GM18870 (cell line): ENCODE measurements at regions not wholly inside any gene's neighbourhood (a gene's known extent, or its start where the extent isn't known, plus 50 kb on each side); places are given as distances from the start of the nearest gene placed in this dataset.

Source experiments
- ATAC-seq: cut with Tn5 transposase; IDR thresholded peaks from one replicate; pipeline ENCODE4 v1.9.1; 2021; ENCODE audit warnings: moderate library complexity; ENCODE audit not compliant: unreplicated experiment

DNA sequence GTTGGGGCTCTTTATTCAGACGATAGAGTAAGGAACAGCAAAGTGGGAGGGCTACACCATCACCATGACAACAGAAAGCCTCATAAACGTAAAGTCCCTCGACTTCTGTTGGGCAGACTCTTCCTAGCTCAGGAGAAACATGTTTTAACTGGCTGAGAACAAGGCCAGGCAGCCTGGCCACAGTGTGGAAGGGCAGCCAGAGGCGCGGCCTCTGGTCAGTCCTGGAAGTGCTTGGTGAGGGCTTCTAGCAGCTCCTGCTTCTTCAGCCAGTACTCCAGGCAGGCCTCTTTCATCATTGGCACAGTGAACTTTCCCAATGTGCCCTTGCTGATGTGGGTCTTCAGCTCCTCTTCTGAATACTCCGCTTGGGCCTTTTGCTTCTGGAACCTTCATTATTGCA, 690.9 kb downstream of the PCDH19 start:
- no peak for ATAC-seq

DNA sequence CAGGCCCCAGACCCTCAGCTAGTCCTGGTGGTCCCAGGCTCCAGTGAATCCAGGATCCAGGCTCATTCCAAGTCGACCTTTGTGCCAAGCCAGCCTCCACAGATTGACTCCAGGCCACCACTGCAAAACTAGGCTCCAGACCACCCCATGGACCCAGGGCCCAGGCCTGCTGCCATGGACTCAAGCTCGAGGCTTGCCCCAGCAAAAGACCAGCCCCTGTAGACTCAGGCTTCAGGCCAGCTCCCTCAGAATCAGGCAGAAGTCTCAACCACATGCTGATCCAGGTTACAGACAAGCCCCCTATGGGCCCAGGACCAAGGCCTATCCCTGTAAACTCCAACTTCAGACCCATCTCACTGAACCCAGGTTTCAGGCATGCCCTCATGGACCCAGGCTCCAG, 692.4 kb downstream of the PCDH19 start:
- no peak for ATAC-seq

DNA sequence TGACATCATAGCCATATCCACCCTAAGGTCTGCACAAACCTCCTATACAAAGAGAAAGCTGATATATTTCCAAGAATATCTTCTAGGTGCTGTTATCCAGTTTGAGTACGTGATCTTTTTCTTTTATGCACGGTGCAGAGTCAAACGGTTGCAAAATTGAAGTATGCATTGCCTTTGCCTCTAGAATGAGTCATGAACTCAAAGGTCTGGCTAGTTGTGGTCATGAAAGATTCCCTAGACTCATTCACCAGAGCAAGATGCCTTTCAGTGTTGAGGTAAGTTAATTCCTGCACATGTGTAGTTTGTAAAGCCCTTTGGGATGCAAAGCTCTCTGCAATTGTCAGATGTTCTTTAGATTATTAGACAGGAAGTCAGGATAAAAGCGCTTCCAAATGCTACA, 704.4 kb downstream of the PCDH19 start:
- ATAC-seq: no peak

DNA sequence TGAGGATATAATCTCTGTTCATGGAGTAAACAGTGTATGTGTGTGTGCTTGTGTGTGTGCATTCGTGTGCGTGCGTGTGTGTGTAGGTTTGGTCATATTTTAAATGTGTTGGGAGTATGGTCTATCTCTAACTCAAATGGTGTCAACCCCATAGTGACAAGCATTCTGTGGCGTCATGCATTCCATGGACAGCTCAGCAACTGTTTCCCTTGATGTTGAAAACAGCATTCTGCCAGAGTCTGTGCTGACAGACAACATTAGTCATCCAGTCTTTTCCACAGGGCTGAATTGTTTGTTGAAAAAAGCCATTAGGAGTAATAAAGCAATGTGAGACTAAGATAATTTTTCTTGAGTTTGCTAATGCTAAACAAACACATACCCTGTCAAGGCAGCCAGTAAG, 706.6 kb downstream of the PCDH19 start:
- no peak for ATAC-seq

DNA sequence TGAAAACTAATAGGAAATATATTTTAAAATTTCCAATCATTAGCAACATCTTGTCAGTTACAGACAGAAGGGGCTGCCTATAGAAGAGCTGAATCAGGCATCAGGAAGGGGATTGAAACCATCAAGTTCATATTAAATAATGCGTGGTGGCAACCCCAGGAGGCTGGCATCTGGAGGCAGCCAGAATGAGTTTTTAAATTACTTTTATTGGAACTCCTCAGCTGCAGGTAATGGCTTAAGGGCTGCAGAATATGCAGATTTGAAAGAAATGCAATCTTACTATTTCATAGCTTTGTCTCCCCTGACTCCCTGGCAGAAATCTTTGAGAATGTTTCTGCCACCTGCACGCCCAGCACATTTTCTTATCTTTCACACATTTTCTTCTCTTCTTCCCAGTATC, 711.6 kb downstream of the PCDH19 start:
- ATAC-seq: no peak

DNA sequence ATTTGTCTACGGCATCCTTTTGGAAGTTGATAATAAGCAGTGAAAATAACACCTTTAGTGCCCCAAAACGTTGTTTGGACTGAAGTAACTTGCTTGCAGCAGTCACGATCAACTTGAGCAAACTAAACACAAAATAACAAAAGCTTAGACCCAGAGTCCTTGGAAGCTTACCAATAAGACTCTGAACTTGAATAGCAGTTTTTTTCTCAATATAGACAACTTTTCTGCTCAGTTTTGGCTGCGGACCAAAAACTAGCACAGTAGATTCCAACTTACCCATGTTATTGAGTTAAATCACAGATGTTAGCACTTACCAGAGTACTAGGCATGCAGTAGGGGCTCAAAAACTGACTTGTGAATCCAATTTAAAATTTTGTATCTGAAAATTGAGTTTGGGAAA, 746.9 kb downstream of the PCDH19 start:
- no peak for ATAC-seq

DNA sequence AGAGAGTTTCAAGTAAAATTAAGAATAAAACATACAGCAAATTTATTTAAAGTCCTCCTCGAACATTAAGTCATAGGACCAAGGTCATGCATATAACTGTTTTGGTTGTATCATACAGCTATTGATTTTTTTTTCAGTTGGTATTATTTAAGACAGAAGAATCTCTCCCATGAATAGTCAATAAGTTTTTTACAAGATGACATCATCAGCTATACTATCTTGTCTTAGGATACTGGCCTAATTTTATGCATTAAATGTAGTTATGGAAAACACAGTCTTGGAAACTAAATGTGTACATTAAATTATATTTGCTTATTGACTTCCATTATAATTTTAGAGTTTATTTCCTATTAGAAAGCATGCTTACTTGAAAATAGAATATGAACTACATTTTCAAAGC, 755.9 kb downstream of the PCDH19 start:
- no peak for ATAC-seq

DNA sequence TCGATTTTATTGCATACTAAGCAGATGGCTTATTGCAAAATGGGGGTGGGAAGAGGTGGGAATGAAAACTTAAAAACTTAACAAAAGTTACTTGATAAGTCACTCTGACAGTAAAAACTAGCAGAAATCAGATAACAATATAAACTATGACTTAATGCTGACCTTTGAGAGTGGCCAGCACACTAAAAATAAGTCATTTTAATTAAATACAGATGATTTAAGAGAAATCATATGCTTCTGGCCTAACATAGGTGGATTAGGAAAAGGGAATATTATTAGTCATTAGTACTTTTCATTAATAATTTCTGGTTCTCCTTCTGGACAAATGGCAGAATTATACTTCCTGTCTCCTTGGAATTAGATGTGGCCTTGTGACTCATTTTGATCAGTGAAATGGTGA, 756.7 kb downstream of the PCDH19 start:
- no peak for ATAC-seq

DNA sequence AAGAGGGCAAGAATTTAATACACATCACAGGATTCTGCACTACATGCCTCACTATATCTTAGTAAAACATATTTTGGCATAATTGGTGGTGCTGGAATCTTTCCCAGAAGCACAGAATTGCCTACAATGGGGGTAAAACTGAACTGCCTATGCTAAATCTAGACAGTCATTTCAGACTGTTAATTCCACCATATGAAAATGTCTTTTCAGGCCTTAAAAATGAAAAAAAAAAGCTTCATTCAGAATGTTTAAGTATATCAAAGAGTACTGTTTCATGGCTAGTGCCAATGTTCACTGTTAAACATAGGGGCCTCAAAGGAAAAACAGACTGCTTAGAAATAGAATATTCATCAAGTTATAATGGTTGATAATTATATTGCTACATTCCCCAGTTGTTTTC, 797.0 kb downstream of the PCDH19 start:
- no peak for ATAC-seq

DNA sequence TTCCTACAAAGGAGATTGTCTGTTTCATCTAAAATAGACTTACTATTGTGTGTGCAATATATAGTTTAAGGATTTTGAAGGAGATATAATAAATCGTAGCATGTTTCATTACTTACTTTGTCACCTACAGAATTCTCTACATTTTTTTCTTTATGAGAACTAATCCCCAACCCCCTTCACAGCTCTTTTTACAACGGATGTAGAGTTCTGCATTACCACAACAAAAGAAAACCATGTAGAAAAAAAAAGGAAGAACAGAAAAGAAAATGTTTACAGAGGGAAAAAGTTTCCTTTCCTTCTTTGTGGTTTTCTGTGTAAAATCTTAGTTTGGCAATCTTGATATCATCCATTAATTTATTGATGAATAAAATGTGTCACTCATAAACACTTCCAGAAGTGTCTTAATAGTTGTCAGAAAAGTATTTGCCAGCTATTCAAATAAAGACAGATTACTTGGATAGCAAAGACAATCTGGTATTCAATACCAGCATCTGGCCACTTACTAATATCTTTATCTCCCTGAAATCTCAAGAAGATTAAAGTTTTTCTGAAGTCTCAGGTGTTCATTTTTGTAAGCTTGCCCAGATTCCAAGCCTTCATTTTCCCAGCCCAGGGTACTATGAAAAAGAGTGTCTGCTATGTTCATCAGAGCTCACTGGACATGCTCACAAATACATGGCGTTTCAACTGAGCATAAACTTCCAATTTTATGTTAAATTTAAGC, 806.8 kb downstream of the PCDH19 start:
- no peak for ATAC-seq

DNA sequence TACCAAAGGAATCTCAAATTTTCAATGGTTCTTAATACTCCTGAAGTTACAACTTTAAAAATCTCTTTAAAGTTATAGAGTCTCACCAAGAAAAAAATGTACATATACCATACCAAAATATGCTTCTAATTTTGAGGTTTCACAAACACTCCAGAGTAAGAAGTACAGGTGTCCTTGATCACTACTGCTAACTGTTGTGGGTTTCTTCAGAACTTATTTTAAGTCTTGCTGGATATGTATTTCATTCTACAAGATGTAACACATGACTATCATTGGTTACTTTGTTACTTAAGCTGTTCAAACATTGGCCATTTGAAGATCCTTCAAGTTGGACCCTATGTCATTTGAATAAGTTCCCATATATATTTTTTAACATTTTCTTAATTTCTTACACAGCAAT, 808.0 kb downstream of the PCDH19 start:
- ATAC-seq: no peak

DNA sequence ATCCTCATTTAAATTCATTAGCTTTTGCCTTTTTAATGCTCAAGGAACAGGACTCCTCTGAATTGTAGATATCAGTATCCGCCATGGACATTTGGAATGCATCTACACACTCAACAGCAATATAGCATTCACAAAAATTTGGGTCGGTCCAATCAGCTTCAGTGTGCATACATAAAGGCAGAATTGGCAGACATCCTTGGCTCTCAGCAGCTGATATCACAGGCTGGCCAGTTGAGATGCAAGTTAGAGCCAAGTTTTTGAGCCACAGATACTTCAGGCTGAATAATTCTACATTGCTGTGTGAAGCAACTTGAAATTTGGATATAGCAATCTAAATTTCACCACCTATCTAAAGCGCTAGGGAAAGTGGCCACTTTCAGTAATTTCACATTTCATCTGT, 821.1 kb downstream of the PCDH19 start:
- ATAC-seq: no peak

DNA sequence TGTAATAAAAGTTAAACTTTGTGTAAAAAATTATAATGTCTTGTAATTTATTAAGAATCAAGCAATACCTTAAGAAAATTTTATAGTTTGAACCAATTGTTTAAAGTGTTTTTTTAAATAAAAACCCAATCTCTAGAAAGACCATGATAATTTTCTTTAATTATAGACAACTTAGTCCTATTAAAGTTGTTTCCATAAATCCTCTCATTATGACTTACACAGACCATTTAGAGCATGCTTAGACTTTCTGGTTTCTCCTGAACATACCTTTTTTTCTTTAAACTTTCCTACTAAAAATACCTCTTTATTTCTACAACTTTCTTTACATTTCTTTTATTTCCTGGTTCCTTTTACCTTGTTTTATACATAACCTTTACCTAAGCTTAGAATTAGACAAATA, 837.4 kb downstream of the PCDH19 start:
- no peak for ATAC-seq

DNA sequence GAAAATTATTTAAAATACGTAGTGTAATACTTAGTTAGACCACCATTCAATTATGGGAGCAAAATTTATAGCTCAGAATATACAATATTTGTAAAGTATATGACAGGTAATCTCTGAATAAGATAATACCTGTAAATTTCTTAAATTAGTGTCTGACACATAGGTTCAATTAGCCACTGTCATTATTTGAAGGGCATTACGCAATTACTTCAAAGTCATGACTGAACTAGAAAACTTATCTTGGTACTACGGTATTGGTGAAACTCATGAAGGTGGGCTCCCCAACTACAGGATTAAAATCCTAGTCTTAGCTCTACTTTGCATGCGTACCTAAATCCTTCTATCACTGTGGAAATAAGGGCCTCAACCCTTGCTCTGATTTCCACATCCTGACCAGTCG, 860.7 kb downstream of the PCDH19 start:
- no peak for ATAC-seq

DNA sequence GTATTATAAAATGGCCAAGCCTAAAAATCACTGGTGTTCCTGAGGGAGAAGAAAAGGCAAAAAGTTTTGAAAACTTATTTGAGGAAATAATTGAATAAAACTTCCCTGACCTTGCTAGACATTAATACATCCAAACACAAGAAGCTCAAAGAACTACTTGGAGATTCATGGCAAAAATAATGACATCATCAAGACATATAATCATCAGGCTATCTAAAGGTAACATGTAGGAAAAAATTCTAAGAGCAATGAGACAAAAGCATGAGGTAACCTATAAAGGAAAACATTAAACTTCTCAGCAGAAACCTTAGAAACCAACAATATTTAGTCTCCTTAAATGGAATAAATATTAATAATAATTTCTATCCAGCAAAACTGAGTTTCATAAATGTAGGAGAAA, 887.6 kb downstream of the PCDH19 start:
- ATAC-seq: no peak

DNA sequence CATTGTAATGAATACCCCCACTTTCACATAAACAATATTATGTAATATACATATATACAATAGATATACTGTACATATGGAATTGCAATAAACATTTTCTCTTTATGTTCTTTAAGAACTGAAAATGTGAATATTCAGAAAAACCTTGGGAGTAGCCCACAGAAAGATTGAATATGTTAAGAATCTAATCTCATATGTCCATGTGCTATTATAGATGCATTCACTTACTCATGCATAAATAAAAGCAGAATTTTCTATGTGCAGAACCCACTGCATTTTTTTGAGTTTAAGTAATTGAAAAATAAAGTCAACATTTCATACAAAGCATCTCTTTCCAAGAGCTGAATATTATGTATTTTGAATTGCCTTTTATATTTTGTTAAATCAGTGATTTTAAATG, 902.3 kb downstream of the PCDH19 start:
- no peak for ATAC-seq

DNA sequence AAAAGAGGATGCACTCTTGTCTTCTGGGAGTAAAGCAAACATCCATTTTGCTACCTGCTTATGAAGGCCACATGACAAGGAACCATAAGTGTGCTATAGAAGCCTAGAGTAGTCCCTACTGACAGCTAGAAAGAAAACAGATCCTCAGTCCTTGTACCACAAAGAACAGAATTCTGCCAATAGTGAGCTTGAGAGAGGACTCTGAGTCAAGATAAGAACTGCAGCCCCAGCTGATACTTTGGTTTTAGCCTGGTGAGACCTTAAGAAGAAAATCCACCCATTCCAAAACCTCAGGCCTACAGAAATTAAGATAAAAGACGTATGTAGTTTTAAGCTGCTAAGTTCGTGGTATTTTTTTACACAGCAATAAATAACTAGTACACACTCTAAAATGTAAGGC, 914.6 kb downstream of the PCDH19 start:
- no peak for ATAC-seq

DNA sequence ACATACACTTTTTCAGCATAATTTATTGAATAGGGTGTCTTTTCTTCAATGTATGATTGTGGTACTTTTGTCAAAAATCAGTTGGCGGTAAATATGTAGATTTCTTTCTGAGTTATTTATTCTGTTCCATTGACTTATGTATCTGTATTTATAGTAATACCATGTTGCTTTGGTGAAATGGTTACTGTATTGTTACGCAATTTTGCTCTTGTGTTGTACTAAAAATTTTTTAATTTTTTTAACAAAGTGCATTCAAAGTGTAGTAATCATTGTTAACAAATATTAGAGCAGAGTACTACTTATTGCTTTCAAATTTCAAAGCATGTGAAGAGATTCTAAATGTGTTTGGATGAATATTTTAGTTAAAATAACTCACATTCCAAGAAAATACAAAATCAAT, 915.4 kb downstream of the PCDH19 start:
- ATAC-seq: no peak

DNA sequence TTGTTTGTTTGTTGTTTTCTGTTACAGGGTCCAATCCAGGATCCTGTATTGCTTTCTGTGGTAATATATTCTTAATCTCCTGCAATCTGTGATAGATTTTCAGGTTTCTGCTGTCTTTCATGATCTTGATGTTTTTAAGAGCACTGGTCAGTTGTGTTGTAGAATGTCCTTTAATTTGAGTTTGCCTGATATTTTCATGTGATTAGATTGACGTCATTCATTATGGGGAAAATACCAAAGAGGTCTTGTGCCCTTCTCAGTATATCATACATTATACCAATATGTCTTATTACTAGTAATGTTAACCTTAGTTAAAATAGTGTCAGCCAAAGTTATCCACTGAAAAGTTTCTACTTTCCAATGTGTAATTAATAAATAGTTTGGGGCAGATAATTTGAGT, 929.3 kb downstream of the PCDH19 start:
- ATAC-seq: no peak

DNA sequence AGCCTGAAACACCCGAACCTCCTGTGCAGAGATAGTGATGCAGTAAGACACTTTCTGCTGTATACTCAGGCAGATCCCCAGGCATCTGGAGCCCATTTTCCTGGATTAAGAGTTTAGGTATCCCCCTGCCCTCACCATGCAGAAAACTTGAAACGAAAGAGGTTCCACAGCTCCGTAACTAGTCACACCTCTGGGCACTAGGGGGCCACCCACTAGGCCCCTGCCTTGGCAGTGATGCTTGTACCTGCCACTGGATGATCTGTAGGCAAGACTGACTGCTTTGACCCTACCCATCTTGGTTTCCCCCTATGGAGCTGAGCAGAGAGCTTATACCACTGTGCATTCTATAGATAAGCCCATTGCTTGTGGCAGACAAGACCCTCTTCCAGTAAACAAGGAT, 940.6 kb downstream of the PCDH19 start:
- ATAC-seq: no peak

DNA sequence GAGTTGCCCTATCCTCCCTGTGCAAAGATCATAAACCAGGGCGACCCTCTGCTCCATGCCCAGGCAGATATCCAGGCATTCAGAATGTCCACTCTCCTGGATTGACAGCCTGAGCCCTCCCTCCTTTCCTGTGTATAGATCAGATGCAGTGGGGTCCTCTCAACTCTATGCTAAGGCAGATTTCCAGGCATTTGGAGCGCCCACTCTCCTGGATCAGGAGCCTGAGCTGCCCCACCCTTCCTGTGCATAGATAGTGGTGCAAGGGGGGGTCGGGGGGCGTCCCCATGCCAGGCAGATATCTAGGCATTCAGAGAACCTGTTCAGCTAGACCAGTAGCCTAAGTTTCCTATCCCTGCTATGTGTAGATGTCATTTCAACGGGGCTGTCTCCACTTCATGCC, 941.1 kb downstream of the PCDH19 start:
- ATAC-seq: no peak

DNA sequence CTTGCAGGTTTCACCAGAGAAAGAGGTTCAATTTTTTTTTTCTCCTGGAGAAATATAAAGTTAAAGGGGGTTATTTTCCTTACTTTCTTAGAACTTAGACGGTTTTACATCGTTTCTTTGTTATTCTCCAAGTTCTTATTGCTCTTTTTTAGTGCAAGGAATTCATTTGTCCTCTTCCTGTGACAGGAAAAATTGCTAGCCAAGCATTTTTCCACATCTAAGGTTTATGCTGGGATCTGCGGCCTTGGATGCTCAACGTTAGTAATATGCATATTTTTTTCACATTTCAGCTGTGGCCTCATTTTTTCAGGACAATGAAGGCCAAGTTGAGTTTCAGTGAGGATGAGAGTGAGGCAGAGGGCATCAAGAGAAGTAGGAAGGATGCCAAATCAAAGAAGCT, 948.9 kb downstream of the PCDH19 start:
- ATAC-seq: no peak

DNA sequence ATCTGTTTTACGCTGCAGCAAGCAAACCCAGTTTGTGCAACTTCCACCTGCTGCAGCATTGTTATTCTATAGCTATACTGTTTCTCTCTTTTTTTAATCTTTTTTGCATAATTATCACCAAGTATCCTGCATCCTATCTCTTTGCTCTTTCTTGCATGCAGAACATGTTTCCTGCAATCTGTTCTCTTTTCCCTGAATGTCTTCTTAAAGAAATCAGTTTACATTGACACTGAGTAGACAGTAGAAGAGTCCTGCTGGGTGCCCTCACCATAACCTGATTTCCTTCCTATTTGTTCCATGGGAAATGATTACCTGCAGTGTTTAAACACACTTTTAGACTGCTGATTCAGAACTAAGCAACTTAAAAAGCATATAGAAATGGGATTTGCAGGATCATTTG, 964.7 kb downstream of the PCDH19 start:
- no peak for ATAC-seq

DNA sequence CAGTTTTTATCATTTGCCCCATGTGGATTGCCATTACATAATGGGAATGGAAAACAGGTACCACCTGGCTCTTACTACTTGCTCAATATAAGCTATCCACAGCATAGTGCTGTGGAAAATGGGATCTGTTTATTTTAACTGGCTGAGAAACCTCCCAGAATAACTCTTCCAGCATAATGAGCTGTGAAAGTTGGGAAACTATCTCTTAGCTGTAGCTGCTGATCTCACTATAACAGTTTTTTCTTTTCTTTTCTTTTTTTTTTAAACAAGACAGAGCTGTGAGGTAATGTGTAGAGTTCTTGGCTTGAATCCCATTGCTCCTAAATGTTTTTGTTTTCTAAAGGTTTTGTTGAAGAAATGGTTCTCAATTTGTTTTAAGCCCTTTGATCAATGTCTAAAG, 988.3 kb downstream of the PCDH19 start:
- no peak for ATAC-seq
